RPMI8226 (cell line): ENCODE measurements at regions not wholly inside any gene's neighbourhood (a gene's known extent, or its start where the extent isn't known, plus 50 kb on each side); places are given as distances from the start of the nearest gene placed in this dataset.
A peak's percentile ranks its signal among the peaks of the same experiment; 100 is the strongest.

ENCODE experiments used
- DNase-seq: peaks from one replicate; pipeline ENCODE4 v3.0.0-alpha.2; 2015

- no peak for DNase-seq
Observed at GRCh38 chr12:19836056-19836455, 396.8 kb downstream of the AEBP2 start.

- no peak for DNase-seq
Observed at GRCh38 chr12:19836456-19836855, 397.2 kb downstream of the AEBP2 start.

GRCh38 chr12:19837543-19837942 is 398.3 kb downstream of the AEBP2 start:
- DNase-seq, result no peak

- no peak for DNase-seq
Observed at GRCh38 chr12:19841451-19841850, 402.2 kb downstream of the AEBP2 start.

GRCh38 chr12:19842116-19842515 is 402.8 kb downstream of the AEBP2 start:
- no peak for DNase-seq

GRCh38 chr12:19844224-19844623 is 404.9 kb downstream of the AEBP2 start:
- no peak for DNase-seq

- DNase-seq, result no peak
Observed at GRCh38 chr12:19846574-19846973, 407.3 kb downstream of the AEBP2 start.

- peak; percentile 68 for DNase-seq
Observed at GRCh38 chr12:19847294-19848059, 408.2 kb downstream of the AEBP2 start.

GRCh38 chr12:19848421-19848820 is 409.1 kb downstream of the AEBP2 start:
- no peak for DNase-seq

GRCh38 chr12:19849208-19849607 is 409.9 kb downstream of the AEBP2 start:
- no peak for DNase-seq

GRCh38 chr12:19850346-19851065 is 411.2 kb downstream of the AEBP2 start:
- no peak for DNase-seq

- no peak for DNase-seq
Observed at GRCh38 chr12:19852100-19852855, 413.0 kb downstream of the AEBP2 start.

DNA sequence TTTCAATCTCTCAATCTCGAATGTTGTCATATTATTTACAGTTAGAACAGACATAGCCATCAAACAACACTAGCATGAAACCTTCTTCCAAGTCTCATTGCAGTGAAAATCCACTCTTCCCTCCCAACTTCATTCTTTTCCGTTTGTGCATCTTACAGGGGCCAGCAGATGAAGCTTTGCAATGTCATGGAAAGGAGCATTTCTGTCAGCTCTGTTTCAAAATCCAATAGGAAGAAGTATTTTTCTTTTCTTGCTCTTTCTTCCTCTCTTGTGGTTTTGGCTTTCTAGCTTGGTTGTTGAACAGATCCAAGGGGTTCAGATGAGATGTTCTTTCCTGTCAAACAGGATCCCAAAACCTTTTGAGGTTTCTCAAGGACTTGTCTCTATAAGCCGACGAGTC is 416.6 kb downstream of the AEBP2 start:
- no peak for DNase-seq

DNA sequence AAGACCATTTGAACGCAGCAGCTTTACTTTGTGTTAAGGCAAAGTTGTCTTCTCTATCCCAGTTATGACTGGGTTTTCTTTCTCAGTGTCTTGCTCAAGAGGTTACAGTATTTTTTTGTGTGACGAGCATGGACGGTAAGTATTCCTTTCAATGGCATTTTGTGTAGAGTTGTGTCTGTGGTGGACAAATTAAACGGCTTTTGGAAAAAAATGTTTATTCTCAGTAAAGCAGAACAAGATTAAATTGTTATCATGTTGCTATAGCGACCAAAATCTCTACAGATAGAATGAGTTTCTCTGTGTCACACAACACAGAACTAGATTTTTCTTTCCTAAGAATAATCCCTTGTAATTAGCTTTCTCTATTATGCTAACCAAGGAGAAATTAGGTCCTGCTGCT is 417.1 kb downstream of the AEBP2 start:
- no peak for DNase-seq

DNA sequence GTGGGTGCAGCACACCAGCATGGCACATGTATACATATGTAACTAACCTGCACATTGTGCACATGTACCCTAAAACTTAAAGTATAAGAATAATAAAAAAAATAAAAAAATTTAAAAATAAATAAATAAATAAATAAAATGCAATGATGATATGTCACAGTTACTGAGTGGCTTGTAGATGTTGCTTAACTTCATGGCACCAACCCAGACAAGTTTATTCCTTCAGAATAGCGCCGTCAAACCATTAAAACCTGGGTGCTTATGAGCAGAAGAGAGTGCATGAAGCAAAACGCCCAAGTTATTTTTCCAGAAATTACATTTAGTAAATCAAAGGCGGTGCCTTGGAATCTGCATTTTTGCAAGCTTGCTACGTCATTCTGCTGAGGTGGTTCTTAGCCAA is 417.9 kb downstream of the AEBP2 start:
- DNase-seq, result no peak

DNA sequence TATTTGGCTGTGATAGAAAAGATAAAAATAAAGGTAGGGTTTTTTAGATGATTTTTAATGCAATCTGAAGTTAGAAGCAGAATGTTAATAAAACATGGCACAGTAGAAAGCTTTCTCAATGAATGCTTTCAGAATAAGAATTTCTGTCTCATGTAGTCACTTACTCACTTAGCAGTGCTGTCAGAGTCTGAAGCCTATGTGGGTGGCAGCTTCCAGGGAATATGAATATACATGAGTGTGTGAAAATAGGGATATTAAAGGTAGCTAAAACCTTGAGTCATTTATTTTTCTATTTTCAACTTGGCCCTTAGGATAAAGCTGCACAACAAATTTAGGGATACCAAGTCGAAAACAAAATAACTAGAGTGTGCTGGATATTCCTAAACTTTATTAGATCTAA is 427.9 kb downstream of the AEBP2 start:
- no peak for DNase-seq

GRCh38 chr12:19867970-19868369 is 428.7 kb downstream of the AEBP2 start:
- no peak for DNase-seq

GRCh38 chr12:19869413-19869812 is 430.1 kb downstream of the AEBP2 start:
- DNase-seq, result no peak

- no peak for DNase-seq
Observed at GRCh38 chr12:19872621-19873540, 433.6 kb downstream of the AEBP2 start.

GRCh38 chr12:19880076-19880475 is 440.8 kb downstream of the AEBP2 start:
- DNase-seq, result no peak

- no peak for DNase-seq
Observed at GRCh38 chr12:19880721-19881120, 441.4 kb downstream of the AEBP2 start.

GRCh38 chr12:19882346-19882745 is 443.1 kb downstream of the AEBP2 start:
- DNase-seq, result no peak

DNA sequence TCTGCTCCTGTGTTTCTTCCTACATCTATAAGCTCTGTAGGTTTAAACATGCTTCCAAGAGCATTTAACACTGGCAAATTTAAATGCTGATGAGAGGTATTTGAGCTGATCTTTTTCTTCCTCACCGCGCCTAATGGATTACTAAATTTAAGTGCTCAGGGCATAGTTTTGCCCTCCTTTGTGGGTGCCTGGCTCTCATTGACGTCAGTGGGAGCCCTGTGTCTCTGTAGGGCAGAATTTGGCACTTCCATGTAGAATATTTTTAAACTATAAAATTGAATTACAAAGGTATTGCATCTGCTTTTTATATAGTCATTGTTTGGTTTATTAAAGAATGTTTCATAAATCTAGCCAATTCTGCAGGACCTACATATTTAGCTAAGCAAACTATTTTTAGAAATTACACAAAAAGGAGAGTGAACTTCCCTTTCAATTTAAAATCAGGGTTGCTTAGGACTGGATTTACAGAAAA is 444.8 kb downstream of the AEBP2 start:
- DNase-seq, result no peak
